Frontal cortex (tissue), 3 donors: ENCODE measurements at regions not wholly inside any gene's neighbourhood (a gene's known extent, or its start where the extent isn't known, plus 50 kb on each side); places are given as distances from the start of the nearest gene placed in this dataset.

Experiments
- DNase-seq, 2 donors: peaks; one replicate each; pipeline ENCODE4 v3.0.0; 2012; ENCODE audit warnings: low spot score in 2 of 2
- FAIRE-seq: peaks from 2 replicates; lab custom pipeline; 2012; peaks lifted over from hg19 to GRCh38; lab: Jason Lieb, UNC
- donor health status: control.
- donor health status: control.
- donor health status: control.

- DNase-seq, result no peak
- no peak for FAIRE-seq
Measured at GRCh38 chr6:119658917-119659316, 309.4 kb upstream of the MAN1A1 start.

GRCh38 chr6:119655124-119655523, 305.6 kb upstream of the MAN1A1 start:
- FAIRE-seq (no peak), DNase-seq (no peak)

GRCh38 chr6:119653329-119653728, 303.8 kb upstream of the MAN1A1 start:
- FAIRE-seq (no peak), DNase-seq (no peak)

- no peak for FAIRE-seq
Measured at GRCh38 chr6:119649531-119649930, 300.0 kb upstream of the MAN1A1 start.

GRCh38 chr6:119647309-119647708, 297.7 kb upstream of the MAN1A1 start:
- FAIRE-seq (no peak), DNase-seq (no peak)

More at GRCh38 chr6:119649531-119649930, 300.0 kb upstream of the MAN1A1 start:
- no peak for DNase-seq

GRCh38 chr6:119643876-119644275, 294.3 kb upstream of the MAN1A1 start:
- no peak for DNase-seq
- FAIRE-seq, result no peak

- no peak for DNase-seq
- FAIRE-seq, result no peak
Measured at GRCh38 chr6:119637768-119638167, 288.2 kb upstream of the MAN1A1 start.

GRCh38 chr6:119636060-119636459, 286.5 kb upstream of the MAN1A1 start:
- FAIRE-seq (no peak), DNase-seq (no peak)

- no peak for FAIRE-seq
Measured at GRCh38 chr6:119633461-119633860, 283.9 kb upstream of the MAN1A1 start.

GRCh38 chr6:119630561-119631192, 281.1 kb upstream of the MAN1A1 start:
- DNase-seq (no peak), FAIRE-seq (no peak)

More at GRCh38 chr6:119633461-119633860, 283.9 kb upstream of the MAN1A1 start:
- no peak for DNase-seq

GRCh38 chr6:119628691-119629594, 279.4 kb upstream of the MAN1A1 start:
- DNase-seq, result no peak
- no peak for FAIRE-seq

- no peak for FAIRE-seq
- no peak for DNase-seq
Measured at GRCh38 chr6:119627908-119628669, 278.5 kb upstream of the MAN1A1 start.

- DNase-seq (no peak), FAIRE-seq (no peak)
Measured at GRCh38 chr6:119626884-119627619, 277.5 kb upstream of the MAN1A1 start.

- DNase-seq (no peak), FAIRE-seq (no peak)
Measured at GRCh38 chr6:119620846-119621555, 271.4 kb upstream of the MAN1A1 start.

- no peak for DNase-seq
- FAIRE-seq, result no peak
Measured at GRCh38 chr6:119614138-119614537, 264.6 kb upstream of the MAN1A1 start.

GRCh38 chr6:119612911-119613381, 263.4 kb upstream of the MAN1A1 start:
- DNase-seq (no peak), FAIRE-seq (no peak)

GRCh38 chr6:119612176-119612891, 262.8 kb upstream of the MAN1A1 start:
- FAIRE-seq (no peak), DNase-seq (no peak)

GRCh38 chr6:119610754-119611153, 261.2 kb upstream of the MAN1A1 start:
- DNase-seq, result no peak
- FAIRE-seq, result no peak
